ENCODE measurements at regions not wholly inside any gene's neighbourhood (a gene's known extent, or its start where the extent isn't known, plus 50 kb on each side); places are given as distances from the start of the nearest gene placed in this dataset.
"Not testable (repeated sequence)": the region's sequence is repeated elsewhere in the genome, so short reads cannot be mapped to it uniquely, and the experiment has no call there.

DNA sequence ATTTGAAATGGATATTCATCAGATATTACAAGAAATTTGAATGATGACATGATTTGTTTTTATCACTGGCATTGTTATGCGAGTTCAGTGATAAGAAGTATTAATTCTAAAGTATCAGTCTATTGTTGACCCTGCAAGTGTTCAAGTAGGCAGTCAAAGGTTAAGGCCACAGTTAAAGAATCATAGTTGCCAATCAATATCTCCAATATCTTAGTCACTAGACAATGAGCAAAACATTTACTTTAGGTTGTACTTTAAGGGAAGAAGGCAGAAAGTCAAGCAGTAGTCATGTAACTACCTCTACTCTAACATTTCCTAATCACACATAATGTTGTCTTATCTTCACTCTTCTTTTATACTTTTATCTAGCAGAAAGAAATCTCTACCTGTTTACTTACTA is 709.8 kb downstream of the PCDH17 start:
- Histone ChIP-seq H3K4me3 (ENCODE audit: low read depth, low read length) (no peak overlapping the region), H3K27ac (ENCODE audit: extremely low read depth, low read depth, low read length) (no peak overlapping the region), H3K4me1 (ENCODE audit: control insufficient read depth, insufficient read depth, low read length) (no peaks in the 10 kb centered on the region), H3K9me3 (ENCODE audit: control insufficient read depth, insufficient read depth, low read depth, low read length) (no peaks in the 10 kb centered on the region), H3K36me3 (ENCODE audit: control insufficient read depth in 2 of 2, insufficient read depth in 1 of 2, low read length in 2 of 2) (no peaks in the 10 kb centered on the region)
- TF ChIP-seq ZNF184 (tag by site-specific recombination; IDR thresholded peaks at IDR 0.05) (no peak), ZNF311 (tag by site-specific recombination; IDR thresholded peaks at IDR 0.05; ENCODE audit: borderline replicate concordance) (no peak), SCRT2 (tag by site-specific recombination; IDR thresholded peaks at IDR 0.05) (no peak), ZNF555 (tag by site-specific recombination; conservative IDR thresholded peaks at IDR 0.05) (no peak), ZNF292 (tag by site-specific recombination; IDR thresholded peaks at IDR 0.05; ENCODE audit: borderline replicate concordance, low read depth) (no peak), ZSCAN16 (tag by site-specific recombination; IDR thresholded peaks at IDR 0.05) (no peak), ZNF670 (tag by site-specific recombination; IDR thresholded peaks at IDR 0.05; ENCODE audit: low read depth) (no peak)
- TF ChIP-seq, protein P1, sequence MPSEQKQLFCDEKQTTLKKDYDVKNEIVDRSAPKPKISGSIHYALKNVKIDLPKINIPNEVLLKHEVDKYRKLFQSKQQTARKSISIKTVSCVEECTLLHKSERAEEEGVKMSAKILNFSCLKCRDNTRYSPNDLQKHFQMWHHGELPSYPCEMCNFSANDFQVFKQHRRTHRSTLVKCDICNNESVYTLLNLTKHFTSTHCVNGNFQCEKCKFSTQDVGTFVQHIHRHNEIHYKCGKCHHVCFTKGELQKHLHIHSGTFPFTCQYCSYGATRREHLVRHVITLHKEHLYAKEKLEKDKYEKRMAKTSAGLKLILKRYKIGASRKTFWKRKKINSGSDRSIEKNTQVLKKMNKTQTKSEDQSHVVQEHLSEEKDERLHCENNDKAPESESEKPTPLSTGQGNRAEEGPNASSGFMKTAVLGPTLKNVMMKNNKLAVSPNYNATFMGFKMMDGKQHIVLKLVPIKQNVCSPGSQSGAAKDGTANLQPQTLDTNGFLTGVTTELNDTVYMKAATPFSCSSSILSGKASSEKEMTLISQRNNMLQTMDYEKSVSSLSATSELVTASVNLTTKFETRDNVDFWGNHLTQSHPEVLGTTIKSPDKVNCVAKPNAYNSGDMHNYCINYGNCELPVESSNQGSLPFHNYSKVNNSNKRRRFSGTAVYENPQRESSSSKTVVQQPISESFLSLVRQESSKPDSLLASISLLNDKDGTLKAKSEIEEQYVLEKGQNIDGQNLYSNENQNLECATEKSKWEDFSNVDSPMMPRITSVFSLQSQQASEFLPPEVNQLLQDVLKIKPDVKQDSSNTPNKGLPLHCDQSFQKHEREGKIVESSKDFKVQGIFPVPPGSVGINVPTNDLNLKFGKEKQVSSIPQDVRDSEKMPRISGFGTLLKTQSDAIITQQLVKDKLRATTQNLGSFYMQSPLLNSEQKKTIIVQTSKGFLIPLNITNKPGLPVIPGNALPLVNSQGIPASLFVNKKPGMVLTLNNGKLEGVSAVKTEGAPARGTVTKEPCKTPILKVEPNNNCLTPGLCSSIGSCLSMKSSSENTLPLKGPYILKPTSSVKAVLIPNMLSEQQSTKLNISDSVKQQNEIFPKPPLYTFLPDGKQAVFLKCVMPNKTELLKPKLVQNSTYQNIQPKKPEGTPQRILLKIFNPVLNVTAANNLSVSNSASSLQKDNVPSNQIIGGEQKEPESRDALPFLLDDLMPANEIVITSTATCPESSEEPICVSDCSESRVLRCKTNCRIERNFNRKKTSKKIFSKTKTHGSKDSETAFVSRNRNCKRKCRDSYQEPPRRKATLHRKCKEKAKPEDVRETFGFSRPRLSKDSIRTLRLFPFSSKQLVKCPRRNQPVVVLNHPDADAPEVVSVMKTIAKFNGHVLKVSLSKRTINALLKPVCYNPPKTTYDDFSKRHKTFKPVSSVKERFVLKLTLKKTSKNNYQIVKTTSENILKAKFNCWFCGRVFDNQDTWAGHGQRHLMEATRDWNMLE (tag by site-specific recombination; conservative IDR thresholded peaks at IDR 0.05; ENCODE audit: low read depth), result no peak
- TF ChIP-seq, protein P2, sequence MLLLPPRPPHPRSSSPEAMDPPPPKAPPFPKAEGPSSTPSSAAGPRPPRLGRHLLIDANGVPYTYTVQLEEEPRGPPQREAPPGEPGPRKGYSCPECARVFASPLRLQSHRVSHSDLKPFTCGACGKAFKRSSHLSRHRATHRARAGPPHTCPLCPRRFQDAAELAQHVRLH (tag by site-specific recombination; IDR thresholded peaks at IDR 0.05), result no peak
- ChIA-PET CTCF (no interaction called here), POLR2A (no interaction called here)

DNA sequence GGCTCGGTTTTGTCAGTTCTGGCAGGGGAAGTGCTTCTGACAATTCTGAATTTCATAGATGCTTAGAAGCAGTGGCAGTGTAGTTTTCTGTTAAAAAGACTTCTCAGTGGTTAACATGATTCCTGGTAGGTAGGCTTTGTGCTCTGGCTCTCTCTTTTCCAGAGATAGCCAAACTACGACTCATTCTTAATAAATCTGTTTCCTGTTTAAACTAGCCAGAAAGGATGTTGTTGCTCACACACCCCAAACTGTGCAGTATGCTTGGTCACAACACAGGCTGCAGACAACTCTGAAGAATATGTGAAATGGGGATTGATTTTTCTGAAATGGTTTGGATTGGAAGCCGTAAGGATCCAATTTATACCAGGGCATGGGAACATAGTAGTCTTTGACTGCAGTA is 711.5 kb downstream of the PCDH17 start:
- H3K4me3 ChIP-seq (ENCODE audit: low read depth, low read length), result no peak overlapping the region
- TF ChIP-seq ZNF239 (tag by site-specific recombination; IDR thresholded peaks at IDR 0.05) (no peak), ZNF610 (tag by site-specific recombination; IDR thresholded peaks at IDR 0.05; ENCODE audit: borderline replicate concordance) (no peak), ZNF664 (tag by site-specific recombination; IDR thresholded peaks at IDR 0.05) (no peak), ZNF707 (tag by site-specific recombination; IDR thresholded peaks at IDR 0.05) (no peak), ZSCAN16 (tag by site-specific recombination; IDR thresholded peaks at IDR 0.05) (no peak), ZFHX2 (tag by site-specific recombination; conservative IDR thresholded peaks at IDR 0.05) (no peak), ZNF354C (tag by site-specific recombination; IDR thresholded peaks at IDR 0.05; ENCODE audit: borderline replicate concordance, low read depth) (no peak), ZNF558 (tag by site-specific recombination; IDR thresholded peaks at IDR 0.05) (no peak), ZNF24 (tag by site-specific recombination; IDR thresholded peaks at IDR 0.05) (no peak), IKZF3 (tag by site-specific recombination; IDR thresholded peaks at IDR 0.05) (no peak), ZNF350 (tag by site-specific recombination; IDR thresholded peaks at IDR 0.05) (no peak), ZFP41 (tag by site-specific recombination; IDR thresholded peaks at IDR 0.05; ENCODE audit: borderline replicate concordance) (no peak), EGR2 (tag by site-specific recombination; IDR thresholded peaks at IDR 0.05; ENCODE audit: low read depth) (no peak), MEIS1 (CRISPR knock-in tag; IDR thresholded peaks at IDR 0.05; ENCODE audit: borderline replicate concordance) (no peak), ZNF510 (tag by site-specific recombination; IDR thresholded peaks at IDR 0.05; ENCODE audit: insufficient replicate concordance) (no peak)
- TF ChIP-seq, protein P3, sequence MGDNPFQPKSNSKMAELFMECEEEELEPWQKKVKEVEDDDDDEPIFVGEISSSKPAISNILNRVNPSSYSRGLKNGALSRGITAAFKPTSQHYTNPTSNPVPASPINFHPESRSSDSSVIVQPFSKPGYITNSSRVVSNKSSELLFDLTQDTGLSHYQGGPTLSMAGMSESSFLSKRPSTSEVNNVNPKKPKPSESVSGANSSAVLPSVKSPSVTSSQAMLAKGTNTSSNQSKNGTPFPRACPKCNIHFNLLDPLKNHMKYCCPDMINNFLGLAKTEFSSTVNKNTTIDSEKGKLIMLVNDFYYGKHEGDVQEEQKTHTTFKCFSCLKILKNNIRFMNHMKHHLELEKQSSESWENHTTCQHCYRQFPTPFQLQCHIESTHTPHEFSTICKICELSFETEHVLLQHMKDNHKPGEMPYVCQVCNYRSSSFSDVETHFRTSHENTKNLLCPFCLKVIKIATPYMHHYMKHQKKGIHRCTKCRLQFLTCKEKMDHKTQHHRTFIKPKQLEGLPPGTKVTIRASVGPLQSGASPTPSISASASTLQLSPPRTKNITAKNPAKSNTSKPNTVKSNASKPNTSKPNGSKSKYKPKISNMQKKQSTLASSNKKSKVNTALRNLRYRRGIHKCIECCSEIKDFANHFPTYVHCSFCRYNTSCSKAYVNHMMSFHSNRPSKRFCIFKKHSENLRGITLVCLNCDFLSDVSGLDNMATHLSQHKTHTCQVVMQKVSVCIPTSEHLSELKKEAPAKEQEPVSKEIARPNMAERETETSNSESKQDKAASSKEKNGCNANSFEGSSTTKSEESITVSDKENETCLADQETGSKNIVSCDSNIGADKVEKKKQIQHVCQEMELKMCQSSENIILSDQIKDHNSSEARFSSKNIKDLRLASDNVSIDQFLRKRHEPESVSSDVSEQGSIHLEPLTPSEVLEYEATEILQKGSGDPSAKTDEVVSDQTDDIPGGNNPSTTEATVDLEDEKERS (tag by site-specific recombination; IDR thresholded peaks at IDR 0.05), result no peak
- H3K9me3 ChIP-seq (ENCODE audit: control insufficient read depth, insufficient read depth, low read depth, low read length), result no peaks in the 10 kb centered on the region
- no peaks in the 10 kb centered on the region for H3K4me1 ChIP-seq (ENCODE audit: control insufficient read depth, insufficient read depth, low read length)
- ChIA-PET CTCF (no interaction called here), POLR2A (no interaction called here)
- H3K27ac ChIP-seq (ENCODE audit: extremely low read depth, low read depth, low read length), result no peak overlapping the region
- no peaks in the 10 kb centered on the region for H3K36me3 ChIP-seq (ENCODE audit: control insufficient read depth in 2 of 2, insufficient read depth in 1 of 2, low read length in 2 of 2)

DNA sequence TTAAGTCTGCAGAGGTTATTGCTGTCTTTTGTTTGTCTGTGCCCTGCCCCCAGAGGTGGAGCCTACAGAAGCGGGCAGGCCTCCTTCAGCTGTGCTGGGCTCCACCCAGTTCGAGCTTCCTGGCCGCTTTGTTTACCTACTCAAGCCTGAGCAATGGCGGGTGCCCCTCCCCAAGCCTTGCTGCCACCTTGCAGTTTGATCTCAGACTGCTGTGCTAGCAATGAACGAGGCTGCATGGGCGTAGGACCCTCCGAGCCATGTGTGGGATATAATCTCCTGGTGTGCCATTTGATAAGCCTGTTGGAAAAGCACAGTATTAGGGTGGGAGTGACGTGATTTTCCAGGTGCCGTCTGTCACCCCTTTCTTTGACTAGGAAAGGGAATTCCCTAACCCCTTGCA is 720.6 kb downstream of the PCDH17 start:
- H3K4me1 ChIP-seq (ENCODE audit: control insufficient read depth, insufficient read depth, low read length); H3K4me3 ChIP-seq (ENCODE audit: low read depth, low read length); H3K27ac ChIP-seq (ENCODE audit: extremely low read depth, low read depth, low read length); H3K36me3 ChIP-seq (ENCODE audit: control insufficient read depth in 2 of 2, insufficient read depth in 1 of 2, low read length in 2 of 2); CTCF ChIA-PET; H3K9me3 ChIP-seq (ENCODE audit: control insufficient read depth, insufficient read depth, low read depth, low read length); POLR2A ChIA-PET: not testable (repeated sequence)

All from HEK293 (cell line).